Mesothelial cell of epicardium (in vitro differentiated cells): ENCODE measurements at regions not wholly inside any gene's neighbourhood (a gene's known extent, or its start where the extent isn't known, plus 50 kb on each side); places are given as distances from the start of the nearest gene placed in this dataset.
"Not testable (repeated sequence)": the region's sequence is repeated elsewhere in the genome, so short reads cannot be mapped to it uniquely, and the experiment has no call there.

Experiments used
- DNase-seq, 2 experiments: peaks; one replicate each; pipeline ENCODE4 v3.0.0; 2021; ENCODE audit warnings: low spot score in 2 of 2; ENCODE audit not compliant: unreplicated experiment in 2 of 2
- H3K27ac Mint-ChIP-seq: 2 replicates; pipeline ENCODE4 v1.8.0; 2021; ENCODE audit warnings: mixed read lengths
- H3K27me3 Mint-ChIP-seq: 2 replicates; pipeline ENCODE4 v1.8.0; 2021; ENCODE audit warnings: low read depth, mixed read lengths
- H3K36me3 Mint-ChIP-seq: 2 replicates; pipeline ENCODE4 v1.8.0; 2021; ENCODE audit warnings: mixed read lengths
- H3K4me1 Mint-ChIP-seq: 2 replicates; pipeline ENCODE4 v1.8.0; 2021; ENCODE audit warnings: mixed read lengths
- H3K4me3 Mint-ChIP-seq: 2 replicates; pipeline ENCODE4 v1.8.0; 2021; ENCODE audit warnings: mild to moderate bottlenecking, moderate library complexity, mixed read lengths
- H3K9me3 Mint-ChIP-seq: 2 replicates; pipeline ENCODE4 v1.8.0; 2021; ENCODE audit warnings: mixed read lengths
- TF ChIP-seq, protein P1 (sequence below): fragments of 200-600 bp; sonication (generic); IDR thresholded peaks from one replicate; pipeline ENCODE4 v1.5.0; 2021; ENCODE audit warnings: antibody characterized with exemption; ENCODE audit not compliant: unreplicated experiment

DNA sequence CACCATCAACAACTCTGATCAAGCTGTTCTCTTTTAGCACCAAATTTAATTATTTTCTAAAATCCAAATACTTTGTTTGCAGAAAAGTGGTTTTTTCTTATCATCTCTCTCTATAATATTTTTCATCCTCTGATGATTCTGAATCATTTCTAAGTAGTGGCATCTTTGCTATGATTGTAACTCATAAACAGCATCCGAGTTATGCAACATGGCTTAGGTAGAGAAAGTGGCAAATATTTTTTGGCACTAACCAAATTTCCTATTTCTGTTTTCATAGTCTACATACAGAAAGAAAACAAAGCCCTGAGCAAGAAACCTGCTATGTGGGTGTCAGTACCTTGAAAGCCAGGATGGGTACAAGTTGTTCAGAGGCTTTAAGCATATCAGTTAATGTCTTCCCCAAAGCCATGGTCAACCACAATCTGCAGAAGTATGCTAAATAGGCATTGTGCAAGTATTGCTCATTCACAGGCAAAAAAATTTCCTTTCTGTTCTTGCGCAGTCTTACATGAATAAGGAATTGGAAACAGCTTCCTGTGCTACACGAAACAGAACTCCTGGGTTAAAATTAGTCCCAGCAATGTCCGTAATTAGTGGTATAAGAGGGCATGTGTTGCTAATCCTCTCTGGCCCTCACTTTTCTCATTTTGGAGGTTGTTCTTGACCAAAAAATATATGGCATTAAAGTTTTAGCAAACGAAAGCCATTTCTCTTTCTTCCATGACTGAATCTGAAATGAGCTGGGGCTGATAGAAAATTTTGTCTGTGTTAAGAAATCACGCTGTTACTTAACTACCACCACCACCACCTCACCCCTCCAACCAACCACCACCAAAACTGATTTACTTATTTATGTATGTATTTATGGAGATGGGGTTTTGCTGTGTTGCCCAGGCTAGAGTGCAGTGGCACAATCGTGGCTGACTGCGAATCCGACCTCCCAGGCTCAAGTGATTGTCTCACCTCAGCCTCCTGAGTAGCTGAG lies 325.6 kb upstream of the MAGI2 start:
- TF ChIP-seq, protein P1, sequence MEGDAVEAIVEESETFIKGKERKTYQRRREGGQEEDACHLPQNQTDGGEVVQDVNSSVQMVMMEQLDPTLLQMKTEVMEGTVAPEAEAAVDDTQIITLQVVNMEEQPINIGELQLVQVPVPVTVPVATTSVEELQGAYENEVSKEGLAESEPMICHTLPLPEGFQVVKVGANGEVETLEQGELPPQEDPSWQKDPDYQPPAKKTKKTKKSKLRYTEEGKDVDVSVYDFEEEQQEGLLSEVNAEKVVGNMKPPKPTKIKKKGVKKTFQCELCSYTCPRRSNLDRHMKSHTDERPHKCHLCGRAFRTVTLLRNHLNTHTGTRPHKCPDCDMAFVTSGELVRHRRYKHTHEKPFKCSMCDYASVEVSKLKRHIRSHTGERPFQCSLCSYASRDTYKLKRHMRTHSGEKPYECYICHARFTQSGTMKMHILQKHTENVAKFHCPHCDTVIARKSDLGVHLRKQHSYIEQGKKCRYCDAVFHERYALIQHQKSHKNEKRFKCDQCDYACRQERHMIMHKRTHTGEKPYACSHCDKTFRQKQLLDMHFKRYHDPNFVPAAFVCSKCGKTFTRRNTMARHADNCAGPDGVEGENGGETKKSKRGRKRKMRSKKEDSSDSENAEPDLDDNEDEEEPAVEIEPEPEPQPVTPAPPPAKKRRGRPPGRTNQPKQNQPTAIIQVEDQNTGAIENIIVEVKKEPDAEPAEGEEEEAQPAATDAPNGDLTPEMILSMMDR, result no peak
- H3K9me3 Mint-ChIP-seq, result peaks cover 13% of the 10 kb centered on the region
- peak overlapping the region; percentile 51 for H3K27ac Mint-ChIP-seq
- H3K4me3 Mint-ChIP-seq, result no peak overlapping the region
- peaks cover 4% of the 10 kb centered on the region for H3K36me3 Mint-ChIP-seq
- no peak for DNase-seq
- H3K4me1 Mint-ChIP-seq, result peaks cover 39% of the 10 kb centered on the region
- no peaks in the 10 kb centered on the region for H3K27me3 Mint-ChIP-seq

DNA sequence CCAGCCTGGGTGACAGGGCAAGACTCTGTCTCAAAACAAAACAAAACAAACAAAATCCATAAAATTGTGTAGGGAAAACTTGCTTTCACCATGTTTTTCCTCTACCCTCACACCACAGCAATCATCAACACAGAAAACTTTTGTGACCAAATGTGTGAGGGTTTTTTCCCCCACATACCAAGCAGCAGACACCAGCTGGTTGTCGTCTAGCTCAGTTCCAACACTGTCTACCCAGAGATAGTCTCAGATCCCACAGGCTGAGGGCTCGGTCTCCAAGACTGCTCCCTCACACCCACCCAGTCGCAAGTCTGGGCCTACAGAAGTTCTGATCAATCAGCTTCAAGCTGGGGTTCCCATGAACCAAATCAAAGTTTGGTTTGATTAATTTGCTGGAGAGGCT lies 322.4 kb upstream of the MAGI2 start:
- Mint-ChIP-seq H3K4me3 (no peak overlapping the region), H3K27ac (peak overlapping the region; percentile 44)

DNA sequence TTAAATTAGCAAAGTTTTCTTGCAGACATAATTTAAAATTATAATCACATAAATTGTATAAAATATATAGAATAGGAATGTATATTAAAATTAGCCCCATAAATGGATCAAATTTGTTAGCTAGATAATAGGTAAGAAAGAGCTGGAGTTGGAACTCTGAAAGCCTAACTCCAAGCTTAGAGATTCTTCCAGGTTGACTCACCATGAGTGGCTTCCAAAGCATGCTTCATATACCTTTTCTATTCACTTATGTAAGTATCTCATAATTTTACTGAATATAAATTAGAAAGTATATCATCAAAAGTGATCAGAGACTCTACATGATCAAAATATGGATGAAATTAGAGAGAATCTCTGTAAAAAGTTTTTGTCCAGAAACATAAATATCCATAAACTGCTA lies 320.7 kb upstream of the MAGI2 start:
- TF ChIP-seq, protein P1, result no peak
- H3K4me1 Mint-ChIP-seq, result peaks cover 42% of the 10 kb centered on the region
- no peak overlapping the region for H3K27ac Mint-ChIP-seq
- no peaks in the 10 kb centered on the region for H3K36me3 Mint-ChIP-seq
- no peak for DNase-seq
- H3K9me3 Mint-ChIP-seq, result no peaks in the 10 kb centered on the region
- H3K4me3 Mint-ChIP-seq, result no peak overlapping the region
- H3K27me3 Mint-ChIP-seq, result no peaks in the 10 kb centered on the region

More for the DNA sequence above, 322.4 kb upstream of the MAGI2 start:
- Mint-ChIP-seq H3K36me3 (no peaks in the 10 kb centered on the region), H3K27me3 (no peaks in the 10 kb centered on the region), H3K4me1 (peaks cover 31% of the 10 kb centered on the region), H3K9me3 (no peaks in the 10 kb centered on the region)
- no peak for DNase-seq
- TF ChIP-seq, protein P1, result no peak

DNA sequence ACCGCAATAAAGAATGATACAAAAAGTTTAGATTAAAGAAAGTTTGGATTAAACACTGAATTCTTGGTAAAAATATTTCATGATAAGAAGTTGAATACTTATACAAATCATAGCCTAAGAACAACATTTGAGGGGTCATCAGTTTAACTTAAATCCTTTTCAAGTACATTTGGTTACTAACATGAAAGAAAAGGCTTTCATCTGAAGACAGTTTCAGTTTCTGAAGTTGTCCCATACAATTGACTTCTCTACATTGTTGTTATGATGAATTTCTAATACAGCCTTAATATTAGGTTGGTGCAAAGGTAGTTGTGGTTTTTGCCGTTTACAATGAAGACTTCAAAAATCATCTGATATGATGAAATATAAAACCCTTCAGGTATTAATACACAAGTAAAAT lies 317.5 kb upstream of the MAGI2 start:
- no peaks in the 10 kb centered on the region for H3K9me3 Mint-ChIP-seq
- no peak overlapping the region for H3K4me3 Mint-ChIP-seq
- no peak for DNase-seq
- no peaks in the 10 kb centered on the region for H3K36me3 Mint-ChIP-seq
- TF ChIP-seq, protein P1, result no peak
- peak overlapping the region; percentile 39 for H3K27ac Mint-ChIP-seq
- H3K27me3 Mint-ChIP-seq, result no peaks in the 10 kb centered on the region
- peaks cover 26% of the 10 kb centered on the region for H3K4me1 Mint-ChIP-seq

DNA sequence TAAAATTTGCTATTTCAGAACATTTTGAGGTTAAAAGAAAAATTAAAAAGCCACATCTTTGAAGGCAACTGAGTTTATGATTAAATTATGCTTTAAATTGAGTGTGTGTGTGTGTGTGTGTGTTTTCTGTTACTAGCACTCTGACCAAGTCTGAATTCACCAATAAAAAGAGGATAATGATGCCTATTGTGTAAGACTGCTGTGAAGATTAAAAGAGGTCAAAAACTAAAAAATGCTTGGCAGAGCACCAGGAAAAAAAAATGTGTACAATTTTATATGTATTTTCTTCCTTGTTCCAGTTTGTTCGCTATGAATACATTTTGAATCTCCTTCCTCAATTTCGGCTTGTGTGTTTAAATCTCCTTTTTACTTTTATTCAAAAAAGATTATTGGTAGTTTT lies 316.6 kb upstream of the MAGI2 start:
- Mint-ChIP-seq H3K9me3 (peaks cover 5% of the 10 kb centered on the region), H3K27ac (peak overlapping the region; percentile 59), H3K4me1 (peaks cover 24% of the 10 kb centered on the region), H3K4me3 (no peak overlapping the region), H3K36me3 (no peaks in the 10 kb centered on the region), H3K27me3 (no peaks in the 10 kb centered on the region)
- no peak for DNase-seq
- TF ChIP-seq, protein P1, result no peak

DNA sequence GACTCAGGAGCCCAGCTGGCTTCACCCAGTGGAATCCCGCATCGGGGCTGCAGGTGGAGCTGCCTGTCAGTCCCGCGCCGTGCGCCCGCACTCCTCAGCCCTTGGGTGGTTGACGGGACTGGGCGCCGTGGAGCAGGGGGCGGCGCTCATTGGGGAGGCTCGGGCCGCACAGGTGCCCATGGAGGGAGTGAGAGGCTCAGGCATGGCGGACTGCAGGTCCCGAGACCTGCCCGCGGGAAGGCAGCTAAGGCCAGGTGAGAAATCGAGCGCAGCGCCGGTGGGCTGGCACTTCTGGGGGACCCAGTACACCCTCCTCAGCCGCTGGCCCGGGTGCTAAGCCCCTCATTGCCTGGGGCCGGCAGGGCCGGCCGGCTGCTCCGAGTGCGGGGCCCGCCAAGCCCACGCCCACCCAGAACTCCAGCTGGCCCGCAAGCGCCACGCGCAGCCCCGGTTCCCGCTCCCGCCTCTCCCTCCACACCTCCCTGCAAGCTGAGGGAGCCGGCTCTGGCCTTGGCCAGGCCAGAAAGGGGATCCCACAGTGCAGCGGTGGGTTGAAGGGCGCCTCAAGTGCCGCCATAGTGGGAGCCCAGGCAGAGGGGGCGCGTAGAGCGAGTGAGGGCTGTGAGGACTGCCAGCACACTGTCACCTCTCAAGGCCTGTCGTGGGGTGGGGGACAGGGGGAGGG lies 314.6 kb upstream of the MAGI2 start:
- not testable (repeated sequence) for H3K27ac Mint-ChIP-seq, H3K36me3 Mint-ChIP-seq, H3K9me3 Mint-ChIP-seq, DNase-seq, H3K4me3 Mint-ChIP-seq, H3K27me3 Mint-ChIP-seq
- H3K4me1 Mint-ChIP-seq, result peaks cover 23% of the 10 kb centered on the region

DNA sequence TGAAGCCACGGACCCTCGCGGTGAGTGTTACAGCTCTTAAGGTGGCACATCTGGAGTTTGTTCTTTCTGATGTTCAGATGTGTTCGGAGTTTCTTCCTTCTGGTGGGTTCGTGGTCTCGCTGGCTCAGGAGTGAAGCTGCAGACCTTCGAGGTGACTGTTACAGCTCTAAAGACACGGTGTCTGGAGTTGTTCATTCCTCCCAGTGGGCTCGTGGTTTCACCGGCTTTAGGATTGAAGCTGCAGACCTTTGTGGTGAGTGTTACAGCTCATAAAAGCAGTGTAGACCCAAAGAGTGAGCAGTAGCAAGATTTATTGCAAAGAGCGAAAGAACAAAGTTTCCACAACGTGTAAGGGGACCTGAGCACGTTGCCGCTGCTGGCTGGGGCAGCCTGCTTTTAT lies 313.7 kb upstream of the MAGI2 start:
- H3K4me3 Mint-ChIP-seq, H3K9me3 Mint-ChIP-seq, H3K36me3 Mint-ChIP-seq, H3K27ac Mint-ChIP-seq, H3K27me3 Mint-ChIP-seq, DNase-seq: not testable (repeated sequence)
- peaks cover 20% of the 10 kb centered on the region for H3K4me1 Mint-ChIP-seq
